ENCODE measurements at regions not wholly inside any gene's neighbourhood (a gene's known extent, or its start where the extent isn't known, plus 50 kb on each side); places are given as distances from the start of the nearest gene placed in this dataset.

- Histone ChIP-seq H3K23ac (ENCODE audit: low read depth, low read length) (no peak overlapping the region), H3K14ac (replicated peaks; ENCODE audit: low read depth, low read length) (no peak overlapping the region)
- POLR2A ChIA-PET (ENCODE audit: unreplicated experiment) = no interaction called here
These were observed 140.7 kb upstream of the NSMCE3 start for GRCh38 chr15:29410338-29410737.

More at GRCh38 chr15:29410338-29410737, 140.7 kb upstream of the NSMCE3 start:
- H3K9me1 ChIP-seq (ENCODE audit: insufficient read depth, low read length) = no peaks in the 10 kb centered on the region
- H4K20me1 ChIP-seq (ENCODE audit: insufficient read depth, low read length) = no peaks in the 10 kb centered on the region
- H3K27me3 ChIP-seq (ENCODE audit: control insufficient read depth, insufficient read depth, low read length) = no peaks in the 10 kb centered on the region
- CTCF ChIA-PET = no interaction called here
- TF ChIP-seq RCOR1 (IDR thresholded peaks at IDR 0.05; ENCODE audit: insufficient replicate concordance, low read length) (no peak), CHD1 (IDR thresholded peaks at IDR 0.05; ENCODE audit: low read depth, low read length) (no peak), RAD21 (IDR thresholded peaks at IDR 0.05; ENCODE audit: low read length) (no peak), BHLHE40 (IDR thresholded peaks at IDR 0.05; ENCODE audit: low read depth, low read length) (no peak), FOS (IDR thresholded peaks at IDR 0.05; ENCODE audit: low read depth, low read length) (no peak)
- TF ChIP-seq, protein P1, sequence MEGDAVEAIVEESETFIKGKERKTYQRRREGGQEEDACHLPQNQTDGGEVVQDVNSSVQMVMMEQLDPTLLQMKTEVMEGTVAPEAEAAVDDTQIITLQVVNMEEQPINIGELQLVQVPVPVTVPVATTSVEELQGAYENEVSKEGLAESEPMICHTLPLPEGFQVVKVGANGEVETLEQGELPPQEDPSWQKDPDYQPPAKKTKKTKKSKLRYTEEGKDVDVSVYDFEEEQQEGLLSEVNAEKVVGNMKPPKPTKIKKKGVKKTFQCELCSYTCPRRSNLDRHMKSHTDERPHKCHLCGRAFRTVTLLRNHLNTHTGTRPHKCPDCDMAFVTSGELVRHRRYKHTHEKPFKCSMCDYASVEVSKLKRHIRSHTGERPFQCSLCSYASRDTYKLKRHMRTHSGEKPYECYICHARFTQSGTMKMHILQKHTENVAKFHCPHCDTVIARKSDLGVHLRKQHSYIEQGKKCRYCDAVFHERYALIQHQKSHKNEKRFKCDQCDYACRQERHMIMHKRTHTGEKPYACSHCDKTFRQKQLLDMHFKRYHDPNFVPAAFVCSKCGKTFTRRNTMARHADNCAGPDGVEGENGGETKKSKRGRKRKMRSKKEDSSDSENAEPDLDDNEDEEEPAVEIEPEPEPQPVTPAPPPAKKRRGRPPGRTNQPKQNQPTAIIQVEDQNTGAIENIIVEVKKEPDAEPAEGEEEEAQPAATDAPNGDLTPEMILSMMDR (conservative IDR thresholded peaks at IDR 0.05; ENCODE audit: low read depth, low read length) = no peak
- H3K9me3 ChIP-seq (ENCODE audit: control insufficient read depth, insufficient read depth, low read length) = no peaks in the 10 kb centered on the region
- no peaks in the 10 kb centered on the region for H3K4me1 ChIP-seq (ENCODE audit: control insufficient read depth, insufficient read depth, low read length)
- BruUV-seq (replicated peaks) = no TSS peak
- H2BK5ac ChIP-seq (ENCODE audit: low read depth, low read length, poor library complexity, severe bottlenecking) = no peak overlapping the region
- no peak overlapping the region for H3K4ac ChIP-seq (ENCODE audit: low read depth, low read length)
- H3K4me2 ChIP-seq (ENCODE audit: low read depth, low read length) = no peak overlapping the region
- H4K5ac ChIP-seq (ENCODE audit: low read depth, low read length) = no peak overlapping the region
- ATAC-seq (ENCODE audit: low read depth) = peak; percentile 79
- no peaks in the 10 kb centered on the region for H3K36me3 ChIP-seq (ENCODE audit: control insufficient read depth, insufficient read depth, low read length)
- no peak overlapping the region for H3K27ac ChIP-seq (ENCODE audit: insufficient read depth, low read length)
- H4K8ac ChIP-seq (ENCODE audit: low read depth in 2 of 2, low read length in 2 of 2) = no peak overlapping the region
- WGBS, 2 experiments (ENCODE audit: extremely low coverage in 2 of 2, insufficient read length in 1 of 2) = 49% methylated on average over 8 of the region's 9 CpGs; no CpG with 5 or more reads in 1 of the 2 experiments
- no peak overlapping the region for H2BK20ac ChIP-seq (ENCODE audit: low read depth, low read length)
- no peaks in the 10 kb centered on the region for H3K79me1 ChIP-seq (ENCODE audit: low read depth in 1 of 2, low read length in 2 of 2)
- H3K9ac ChIP-seq (ENCODE audit: low read depth, low read length) = no peak overlapping the region
- no peak overlapping the region for H2BK15ac ChIP-seq (ENCODE audit: low read depth, low read length)
- in situ Hi-C loops (cut with MboI; ENCODE audit: low sequenced_read_pairs) (no loop called here), dilution Hi-C loops (cut with HindIII; ENCODE audit: low sequenced_read_pairs, unreplicated experiment) (no loop called here), intact Hi-C loops (cut with micrococcal nuclease) (loop anchor here (5.0 kb wide), 1 partner anchor 33 kb away; no protein-coding TSS in a partner anchor)
- no peak overlapping the region for H2AK5ac ChIP-seq (ENCODE audit: low read depth, low read length)
- DNase-seq = peak; percentile 10
- H3K18ac ChIP-seq (ENCODE audit: low read depth, low read length) = no peak overlapping the region
- H3K56ac ChIP-seq (ENCODE audit: extremely low read depth, insufficient read depth, low read length) = no peak overlapping the region
- no peak overlapping the region for H3K4me3 ChIP-seq (ENCODE audit: insufficient read depth, low read depth, low read length)
- no peak overlapping the region for H2AFZ ChIP-seq (replicated peaks; ENCODE audit: low read length, poor library complexity)
- H4K91ac ChIP-seq (ENCODE audit: insufficient read depth, low read depth, low read length) = no peak overlapping the region
- no peak overlapping the region for H2BK120ac ChIP-seq (ENCODE audit: low read depth, low read length)
- H2AK9ac ChIP-seq (replicated peaks; ENCODE audit: low read depth, low read length, poor library complexity) = no peak overlapping the region
